H9 (cell line): ENCODE measurements at regions not wholly inside any gene's neighbourhood (a gene's known extent, or its start where the extent isn't known, plus 50 kb on each side); places are given as distances from the start of the nearest gene placed in this dataset.
A peak's percentile ranks its signal among the peaks of the same experiment; 100 is the strongest.

ENCODE experiments used
- DNase-seq: peaks from one replicate; pipeline ENCODE4 v3.0.0-alpha.2; 2017
- H2AFZ ChIP-seq: one replicate; pipeline ENCODE4 v1.6.1; 2013; ENCODE audit warnings: mild to moderate bottlenecking, low read length, control low read depth, moderate library complexity
- H2AK5ac ChIP-seq: 2 replicates; pipeline ENCODE4 v1.6.1; 2013; ENCODE audit warnings: low read length, control low read depth, mixed read lengths; ENCODE audit not compliant: insufficient read length
- H2BK120ac ChIP-seq: one replicate; pipeline ENCODE4 v1.6.1; 2013; ENCODE audit warnings: low read depth, mild to moderate bottlenecking, low read length, control low read depth, inconsistent platforms; ENCODE audit not compliant: poor library complexity, severe bottlenecking
- H2BK12ac ChIP-seq: 2 replicates; pipeline ENCODE4 v1.6.1; 2013; ENCODE audit warnings: low read length, control low read depth, mixed read lengths, low read depth; ENCODE audit not compliant: insufficient read length
- H2BK15ac ChIP-seq: 2 replicates; pipeline ENCODE4 v1.6.1; 2013; ENCODE audit warnings: low read depth, low read length, control low read depth
- H2BK20ac ChIP-seq: one replicate; pipeline ENCODE4 v1.6.1; 2013; ENCODE audit warnings: low read depth, mild to moderate bottlenecking, low read length, control low read depth, inconsistent platforms; ENCODE audit not compliant: poor library complexity, severe bottlenecking
- H2BK5ac ChIP-seq: 2 replicates; pipeline ENCODE4 v1.6.1; 2013; ENCODE audit warnings: low read length, control low read depth, mixed read lengths; ENCODE audit not compliant: insufficient read length
- H3K14ac ChIP-seq: 2 replicates; pipeline ENCODE4 v1.6.1; 2013; ENCODE audit warnings: low read length, control low read depth; ENCODE audit not compliant: insufficient read depth
- H3K18ac ChIP-seq: 2 replicates; pipeline ENCODE4 v1.6.1; 2013; ENCODE audit warnings: low read depth, mild to moderate bottlenecking, mixed read lengths, low read length, control low read depth; ENCODE audit not compliant: insufficient read length
- H3K23ac ChIP-seq: 2 replicates; pipeline ENCODE4 v1.6.1; 2013; ENCODE audit warnings: low read length, control low read depth, mixed read lengths, low read depth; ENCODE audit not compliant: insufficient read length
- H3K23me2 ChIP-seq: 2 replicates; pipeline ENCODE4 v1.6.1; 2013; ENCODE audit warnings: low read depth, mild to moderate bottlenecking, mixed read lengths, low read length, control low read depth; ENCODE audit not compliant: insufficient read length, poor library complexity, severe bottlenecking
- H3K27ac ChIP-seq: 2 replicates; pipeline ENCODE4 v1.5.1; 2013; ENCODE audit warnings: low read length, control low read depth, mixed read lengths, low read depth; ENCODE audit not compliant: insufficient read length
- H3K27me3 ChIP-seq: 2 replicates; pipeline ENCODE4 v1.6.1; 2013; ENCODE audit warnings: low read length, control low read depth, inconsistent platforms; ENCODE audit not compliant: insufficient read depth
- H3K4ac ChIP-seq: 2 replicates; pipeline ENCODE4 v1.6.1; 2013; ENCODE audit warnings: low read depth, mild to moderate bottlenecking, control low read depth, inconsistent platforms, low read length, moderate library complexity
- H3K4me1 ChIP-seq: 2 replicates; pipeline ENCODE4 v1.6.1; 2013; ENCODE audit warnings: low read length, control low read depth, inconsistent platforms; ENCODE audit not compliant: insufficient read depth
- H3K4me2 ChIP-seq: 2 replicates; pipeline ENCODE4 v1.6.1; 2013; ENCODE audit warnings: low read length, control low read depth, mixed read lengths; ENCODE audit not compliant: insufficient read length, insufficient read depth
- H3K56ac ChIP-seq: 2 replicates; pipeline ENCODE4 v1.6.1; 2013; ENCODE audit warnings: low read depth, mild to moderate bottlenecking, mixed read lengths, low read length, control low read depth; ENCODE audit not compliant: insufficient read length
- H3K79me1 ChIP-seq: 2 replicates; pipeline ENCODE4 v1.6.1; 2013; ENCODE audit warnings: low read depth, mild to moderate bottlenecking, moderate library complexity, low read length, control low read depth, inconsistent platforms; ENCODE audit not compliant: insufficient read depth, poor library complexity, severe bottlenecking
- H3K79me2 ChIP-seq: 2 replicates; pipeline ENCODE4 v1.6.1; 2013; ENCODE audit warnings: low read length, control low read depth, inconsistent platforms; ENCODE audit not compliant: insufficient read depth
- H3K9ac ChIP-seq: 2 replicates; pipeline ENCODE4 v1.6.1; 2013; ENCODE audit warnings: low read length, control low read depth, mixed read lengths; ENCODE audit not compliant: insufficient read length; ENCODE audit errors: extremely low read depth
- H3K9me3 ChIP-seq: one replicate; pipeline ENCODE4 v1.6.1; 2013; ENCODE audit warnings: low read depth, low read length, inconsistent platforms; ENCODE audit not compliant: control insufficient read depth
- H3T11ph ChIP-seq: one replicate; pipeline ENCODE4 v1.6.1; 2013; ENCODE audit warnings: mild to moderate bottlenecking, low read length, control low read depth, inconsistent platforms
- H4K20me1 ChIP-seq: one replicate; pipeline ENCODE4 v1.6.1; 2013; ENCODE audit not compliant: control insufficient read depth, insufficient read length, insufficient read depth
- H4K5ac ChIP-seq: 2 replicates; pipeline ENCODE4 v1.6.1; 2013; ENCODE audit warnings: low read depth, mild to moderate bottlenecking, mixed read lengths, low read length, control low read depth; ENCODE audit not compliant: insufficient read length
- H4K8ac ChIP-seq: replicated peaks from 2 replicates; pipeline ENCODE4 v1.6.1; 2013; ENCODE audit warnings: low read length, control low read depth, mixed read lengths, low read depth; ENCODE audit not compliant: insufficient read length
- H4K91ac ChIP-seq: 2 replicates; pipeline ENCODE4 v1.6.1; 2013; ENCODE audit warnings: low read depth, mild to moderate bottlenecking, moderate library complexity, mixed read lengths, low read length, control low read depth; ENCODE audit not compliant: insufficient read length
- H3K27ac Mint-ChIP-seq, 3 experiments: 2 replicates in 2 of 3; 3 replicates in 1 of 3; pipeline ENCODE4 v1.8.0; 2020 to 2021; ENCODE audit warnings: mixed read lengths in 3 of 3, mild to moderate bottlenecking in 1 of 3, moderate library complexity in 1 of 3
- H3K27me3 Mint-ChIP-seq: 2 replicates; pipeline ENCODE4 v1.8.0; 2021; ENCODE audit warnings: low read depth, mild to moderate bottlenecking, moderate library complexity, mixed read lengths
- H3K36me3 Mint-ChIP-seq, 3 experiments: 2 replicates in 2 of 3; 3 replicates in 1 of 3; pipeline ENCODE4 v1.8.0; 2020 to 2021; ENCODE audit warnings: low read depth in 3 of 3, mixed read lengths in 3 of 3; ENCODE audit not compliant: insufficient read depth in 1 of 3
- H3K4me1 Mint-ChIP-seq, 2 experiments: 2 replicates each; pipeline ENCODE4 v1.8.0; 2020; ENCODE audit warnings: mixed read lengths in 2 of 2
- H3K4me3 Mint-ChIP-seq, 2 experiments: 2 replicates in 1 of 2; 3 replicates in 1 of 2; pipeline ENCODE4 v1.8.0; 2020 to 2021; ENCODE audit warnings: mild to moderate bottlenecking in 2 of 2, mixed read lengths in 2 of 2, moderate library complexity in 1 of 2
- H3K9me3 Mint-ChIP-seq, 2 experiments: 2 replicates in 1 of 2; 3 replicates in 1 of 2; pipeline ENCODE4 v1.8.0; 2020; ENCODE audit warnings: mild to moderate bottlenecking in 2 of 2, mixed read lengths in 2 of 2, moderate library complexity in 1 of 2
- WGBS: extraction: QIAGEN DNeasy Blood & Tissue Kit; methylation state at CpG from one replicate; pipeline ENCODE4 v1.1.7; 2013; ENCODE audit warnings: missing lambda C conversion rate, low lambda C conversion rate, mixed read lengths; ENCODE audit not compliant: insufficient read length; ENCODE audit errors: extremely low coverage; 5-methylcytosine and 5-hydroxymethylcytosine counted together
- TF ChIP-seq, protein P1 (sequence below): fragments of 200-600 bp; sonication (generic); conservative IDR thresholded peaks from 3 replicates; pipeline ENCODE4 v1.8.0; 2021; ENCODE audit warnings: antibody characterized with exemption, mild to moderate bottlenecking

DNA sequence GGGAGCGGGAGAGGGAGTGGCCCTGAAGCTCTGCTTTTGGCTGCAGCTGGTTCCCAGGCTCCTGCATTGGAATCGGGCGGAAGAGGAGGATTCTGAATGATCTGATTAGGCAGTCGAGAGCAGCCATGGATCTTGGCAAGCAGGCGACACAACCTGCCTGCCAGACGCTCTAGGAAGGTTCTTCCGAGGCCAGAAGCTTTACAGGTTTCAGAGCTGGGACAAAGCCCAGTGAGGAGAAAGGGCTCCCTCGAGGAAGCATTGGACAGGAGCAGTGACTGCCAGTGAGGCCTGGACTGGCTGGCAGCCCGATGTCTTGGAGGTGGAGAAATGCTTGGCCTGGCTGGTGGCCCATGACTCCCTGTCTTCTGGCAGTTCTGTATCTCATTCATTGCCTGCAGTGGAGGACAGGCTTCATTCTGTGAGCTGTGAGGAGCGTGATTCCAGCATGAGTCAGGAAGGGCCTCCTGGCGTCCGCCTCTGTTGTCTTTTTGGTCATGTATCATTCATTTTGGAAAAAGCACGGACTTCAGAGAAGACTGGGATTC lies 132.7 kb upstream of the IPO9 start:
- Mint-ChIP-seq H3K27ac (peak overlapping the region in 2 of 3 experiments; percentile 36 to 67; a peak in 3 of 7 replicates), H3K36me3 (peaks cover 0 to 4% (median 0%) of the 10 kb centered on the region in 3 experiments; a peak in 3 of 7 replicates), H3K4me3 (no peak overlapping the region), H3K4me1 (peaks cover 3 to 17% of the 10 kb centered on the region in 2 experiments; a peak in 2 of 4 replicates), H3K9me3 (peaks cover 3 to 4% of the 10 kb centered on the region in 2 experiments; a peak in 3 of 5 replicates), H3K27me3 (peaks cover 5% of the 10 kb centered on the region)
- H3K79me1 ChIP-seq = no peaks in the 10 kb centered on the region
- H3K79me2 ChIP-seq = no peaks in the 10 kb centered on the region
- no peak overlapping the region for H2BK120ac ChIP-seq
- H3K9ac ChIP-seq = no peak overlapping the region
- no peak overlapping the region for H3K27ac ChIP-seq
- H2BK15ac ChIP-seq = no peak overlapping the region
- no peak overlapping the region for H2BK5ac ChIP-seq
- H4K91ac ChIP-seq = no peak overlapping the region
- no peak overlapping the region; the same call in 1 of the 2 replicates for H3K14ac ChIP-seq
- no CpG with 5 or more reads among the region's 13 CpGs for WGBS
- H2BK12ac ChIP-seq = no peak overlapping the region
- H3K4ac ChIP-seq = no peak overlapping the region
- TF ChIP-seq, protein P1, sequence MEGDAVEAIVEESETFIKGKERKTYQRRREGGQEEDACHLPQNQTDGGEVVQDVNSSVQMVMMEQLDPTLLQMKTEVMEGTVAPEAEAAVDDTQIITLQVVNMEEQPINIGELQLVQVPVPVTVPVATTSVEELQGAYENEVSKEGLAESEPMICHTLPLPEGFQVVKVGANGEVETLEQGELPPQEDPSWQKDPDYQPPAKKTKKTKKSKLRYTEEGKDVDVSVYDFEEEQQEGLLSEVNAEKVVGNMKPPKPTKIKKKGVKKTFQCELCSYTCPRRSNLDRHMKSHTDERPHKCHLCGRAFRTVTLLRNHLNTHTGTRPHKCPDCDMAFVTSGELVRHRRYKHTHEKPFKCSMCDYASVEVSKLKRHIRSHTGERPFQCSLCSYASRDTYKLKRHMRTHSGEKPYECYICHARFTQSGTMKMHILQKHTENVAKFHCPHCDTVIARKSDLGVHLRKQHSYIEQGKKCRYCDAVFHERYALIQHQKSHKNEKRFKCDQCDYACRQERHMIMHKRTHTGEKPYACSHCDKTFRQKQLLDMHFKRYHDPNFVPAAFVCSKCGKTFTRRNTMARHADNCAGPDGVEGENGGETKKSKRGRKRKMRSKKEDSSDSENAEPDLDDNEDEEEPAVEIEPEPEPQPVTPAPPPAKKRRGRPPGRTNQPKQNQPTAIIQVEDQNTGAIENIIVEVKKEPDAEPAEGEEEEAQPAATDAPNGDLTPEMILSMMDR = no peak
- H3K56ac ChIP-seq = no peak overlapping the region
- no peaks in the 10 kb centered on the region for H3K23me2 ChIP-seq
- H3K4me2 ChIP-seq = no peak overlapping the region
- no peaks in the 10 kb centered on the region for H4K20me1 ChIP-seq
- H2BK20ac ChIP-seq = no peak overlapping the region
- no peaks in the 10 kb centered on the region for H3K9me3 ChIP-seq
- H4K8ac ChIP-seq = no peak overlapping the region
- H2AK5ac ChIP-seq = no peak overlapping the region
- DNase-seq = no peak
- H2AFZ ChIP-seq = no peak overlapping the region
- H3K23ac ChIP-seq = no peak overlapping the region
- H3K18ac ChIP-seq = no peak overlapping the region
- no peaks in the 10 kb centered on the region for H3K27me3 ChIP-seq
- no peak overlapping the region for H4K5ac ChIP-seq
- no peak overlapping the region for H3T11ph ChIP-seq
- H3K4me1 ChIP-seq = peaks cover 5% of the 10 kb centered on the region; the same call in 1 of the 2 replicates
